HG02642 (cell line): ENCODE measurements at regions not wholly inside any gene's neighbourhood (a gene's known extent, or its start where the extent isn't known, plus 50 kb on each side); places are given as distances from the start of the nearest gene placed in this dataset.
"Not testable (repeated sequence)": the region's sequence is repeated elsewhere in the genome, so short reads cannot be mapped to it uniquely, and the experiment has no call there.

Source experiments
- ATAC-seq: cut with Tn5 transposase; IDR thresholded peaks from one replicate; pipeline ENCODE4 v1.9.1; 2021; ENCODE audit warnings: mild to moderate bottlenecking; ENCODE audit not compliant: unreplicated experiment, poor library complexity

- not testable (repeated sequence) for ATAC-seq
These were observed 61.1 kb downstream of the DEFB131A start for GRCh38 chr4:9505341-9505740.

- not testable (repeated sequence) for ATAC-seq
These were observed 62.5 kb downstream of the DEFB131A start for GRCh38 chr4:9506672-9507071.

- not testable (repeated sequence) for ATAC-seq
These were observed 68.7 kb downstream of the DEFB131A start for GRCh38 chr4:9512941-9513340.

DNA sequence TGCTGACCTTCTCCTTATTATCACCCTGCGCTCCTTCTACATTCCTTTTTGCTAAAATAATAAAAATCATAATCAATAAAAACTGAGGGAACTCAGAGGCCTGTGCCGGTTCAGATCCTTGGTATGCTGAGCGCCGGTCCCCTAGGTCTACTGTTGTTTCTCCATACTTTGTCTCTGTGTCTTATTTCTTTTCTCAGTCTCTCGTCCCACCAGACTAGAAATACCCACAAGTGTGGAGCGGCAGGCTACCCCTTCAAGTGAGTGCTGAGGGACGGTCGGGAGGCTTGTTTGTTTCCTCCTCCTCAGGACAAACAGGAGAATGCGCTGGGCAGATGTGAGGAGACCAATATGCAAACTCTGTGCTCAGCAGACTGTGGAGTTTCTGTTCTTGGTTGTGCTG lies 75.4 kb downstream of the DEFB131A start:
- not testable (repeated sequence) for ATAC-seq

- ATAC-seq: not testable (repeated sequence)
These were observed 78.7 kb downstream of the DEFB131A start for GRCh38 chr4:9522903-9523302.

GRCh38 chr4:9524406-9524805 lies 80.2 kb downstream of the DEFB131A start:
- ATAC-seq: not testable (repeated sequence)

DNA sequence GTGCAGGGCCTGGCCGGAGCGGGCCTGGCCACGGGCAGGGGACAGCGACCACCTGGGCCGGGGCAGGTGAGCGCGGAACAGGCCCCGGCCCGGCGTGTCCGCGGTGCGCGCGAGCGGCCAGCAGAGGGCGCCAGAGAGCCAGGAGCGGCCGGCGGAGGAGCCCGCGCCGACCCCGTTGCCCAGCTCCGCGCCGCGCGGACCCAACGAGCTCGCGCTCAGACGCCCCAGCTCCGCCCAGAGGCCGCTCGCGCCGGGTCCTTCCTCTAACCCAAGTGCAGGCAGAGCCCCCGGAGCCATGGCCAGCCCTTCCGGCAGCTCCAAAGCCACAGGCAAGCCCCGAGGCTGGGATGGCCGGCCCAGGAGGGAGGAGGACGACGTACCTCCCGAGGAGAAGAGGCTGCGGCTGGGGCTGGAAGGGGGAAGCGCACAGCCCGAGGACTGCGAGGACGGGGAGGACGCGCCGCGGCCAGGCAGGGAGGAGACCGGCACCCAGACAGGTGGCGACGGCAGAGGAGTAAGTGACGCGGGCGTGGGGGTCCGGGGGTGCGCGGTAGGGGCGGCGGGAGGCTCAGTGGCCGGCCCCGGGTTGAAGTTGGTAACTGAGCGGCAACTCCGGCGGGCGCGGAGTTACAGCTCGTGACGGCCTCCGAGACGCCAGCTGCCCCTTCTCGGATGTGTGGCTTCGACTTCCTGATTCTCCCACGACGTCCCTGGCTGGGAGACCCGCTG lies 88.1 kb downstream of the DEFB131A start:
- ATAC-seq: not testable (repeated sequence)

GRCh38 chr4:9532863-9533192 lies 88.6 kb downstream of the DEFB131A start:
- not testable (repeated sequence) for ATAC-seq

DNA sequence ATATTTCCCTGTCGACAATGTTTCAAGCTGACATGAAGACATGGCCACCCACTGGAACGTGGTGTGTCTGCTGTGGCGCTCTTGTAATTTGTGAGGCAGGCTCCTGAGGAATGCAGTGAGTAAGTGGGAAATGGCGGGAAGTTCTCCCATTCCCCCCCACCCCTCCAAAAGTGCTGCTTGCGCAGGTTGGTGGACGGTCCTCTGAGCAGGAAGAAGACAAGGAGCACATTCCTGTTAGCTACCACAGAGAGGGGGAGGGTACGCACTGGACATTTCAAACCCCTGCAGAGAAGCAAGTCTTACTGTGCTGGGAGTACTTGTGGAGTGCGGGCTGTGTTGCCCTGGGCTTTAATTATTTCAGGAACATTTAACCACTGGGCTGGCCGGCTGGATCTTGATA lies 92.9 kb downstream of the DEFB131A start:
- not testable (repeated sequence) for ATAC-seq

DNA sequence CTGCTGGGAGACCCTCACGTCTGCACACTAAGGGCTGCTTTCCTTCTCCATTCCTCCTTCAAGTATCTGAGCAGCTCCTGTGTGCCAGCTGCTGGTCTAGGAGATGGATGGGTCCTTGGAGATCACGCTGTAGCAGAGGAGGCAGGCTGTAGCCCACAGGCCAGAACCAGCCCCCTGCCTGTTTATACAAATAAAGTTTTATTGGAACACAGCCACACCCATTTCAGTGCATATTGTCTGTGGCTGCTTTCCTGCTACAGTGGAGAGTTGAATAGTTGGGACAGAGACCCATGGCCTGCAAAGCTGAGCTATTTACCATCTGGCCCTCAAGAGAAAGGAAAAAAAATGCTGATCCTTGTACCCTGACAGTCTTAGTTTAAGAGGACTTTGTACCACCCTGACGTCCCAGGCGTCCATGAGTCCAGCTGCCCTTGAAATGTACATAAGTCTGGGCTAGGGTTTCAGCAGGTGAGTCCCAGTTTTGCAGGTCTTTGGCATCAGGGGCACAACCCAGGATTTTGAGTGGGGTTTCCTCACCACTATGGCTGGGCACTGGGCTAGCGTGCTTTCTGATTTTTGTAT lies 95.8 kb downstream of the DEFB131A start:
- not testable (repeated sequence) for ATAC-seq

DNA sequence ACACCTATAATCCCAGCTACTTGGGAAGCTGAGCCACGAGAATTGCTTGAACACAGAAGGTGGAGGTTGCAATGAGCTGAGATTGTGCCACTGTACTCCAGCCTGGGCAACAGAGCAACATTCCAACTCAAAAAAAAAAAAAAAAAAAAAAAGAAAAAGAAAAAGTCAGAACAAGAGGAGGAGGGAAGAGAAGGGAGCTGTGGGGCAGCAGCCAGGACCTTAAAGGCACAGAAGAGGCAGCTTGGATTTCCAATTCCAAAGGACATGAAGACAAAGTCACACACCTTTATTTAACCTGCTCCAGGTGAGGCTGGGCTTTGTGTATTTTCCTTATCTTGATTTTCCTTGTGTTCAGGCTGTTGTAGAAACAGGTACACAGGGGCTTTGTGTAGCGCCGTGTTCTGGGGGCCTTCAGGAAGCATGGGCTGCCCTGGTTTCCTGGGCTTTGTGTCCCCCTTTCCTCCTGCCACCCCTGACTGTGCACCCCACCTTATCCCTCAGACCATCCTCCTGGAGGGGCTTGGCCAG lies 97.2 kb downstream of the DEFB131A start:
- not testable (repeated sequence) for ATAC-seq

DNA sequence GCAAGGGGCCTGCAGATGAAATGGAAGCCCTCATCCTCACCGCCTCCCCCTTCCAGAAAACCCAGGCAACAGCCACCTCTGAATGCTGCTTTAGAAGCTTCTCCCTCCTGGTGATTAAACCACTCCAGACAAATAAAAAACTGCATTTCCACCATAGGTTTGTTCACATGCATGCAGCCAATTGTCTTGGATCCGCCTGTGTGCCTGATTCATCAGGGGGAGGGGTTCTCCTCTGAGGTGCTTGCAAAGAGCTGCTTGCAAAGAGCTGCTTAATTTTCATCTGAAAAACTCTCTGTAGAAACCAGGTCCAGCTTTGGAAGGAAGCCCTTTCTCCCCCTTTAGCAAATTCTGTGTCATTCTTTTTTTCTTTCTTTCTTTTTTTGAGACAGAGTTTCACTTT lies 100.6 kb downstream of the DEFB131A start:
- ATAC-seq: not testable (repeated sequence)

- not testable (repeated sequence) for ATAC-seq
These were observed 103.3 kb downstream of the DEFB131A start for GRCh38 chr4:9547470-9547869.

GRCh38 chr4:9556076-9556475 lies 111.9 kb downstream of the DEFB131A start:
- not testable (repeated sequence) for ATAC-seq

DNA sequence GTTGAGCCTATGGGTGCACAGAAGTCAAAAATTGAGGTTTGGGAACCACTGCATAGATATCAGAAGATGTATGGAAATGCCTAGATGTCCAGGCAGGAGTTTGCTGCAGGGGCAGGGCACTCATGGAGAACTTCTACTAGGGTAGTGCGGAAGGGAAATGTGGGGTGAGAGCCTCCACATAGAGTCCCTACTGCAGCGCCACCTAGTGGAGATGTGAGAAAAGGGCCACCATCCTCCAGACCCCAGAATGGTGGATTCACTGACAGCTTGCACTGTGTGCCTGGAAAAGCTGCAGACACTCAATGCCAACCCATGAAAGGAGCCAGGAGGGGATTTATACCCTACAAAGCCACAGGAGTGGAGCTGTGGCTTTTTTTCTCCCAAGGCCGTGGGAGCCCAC lies 133.7 kb downstream of the DEFB131A start:
- not testable (repeated sequence) for ATAC-seq

- ATAC-seq: not testable (repeated sequence)
These were observed 138.7 kb downstream of the DEFB131A start for GRCh38 chr4:9582880-9583279.

GRCh38 chr4:9592010-9592409 lies 147.8 kb downstream of the DEFB131A start:
- ATAC-seq: no peak

DNA sequence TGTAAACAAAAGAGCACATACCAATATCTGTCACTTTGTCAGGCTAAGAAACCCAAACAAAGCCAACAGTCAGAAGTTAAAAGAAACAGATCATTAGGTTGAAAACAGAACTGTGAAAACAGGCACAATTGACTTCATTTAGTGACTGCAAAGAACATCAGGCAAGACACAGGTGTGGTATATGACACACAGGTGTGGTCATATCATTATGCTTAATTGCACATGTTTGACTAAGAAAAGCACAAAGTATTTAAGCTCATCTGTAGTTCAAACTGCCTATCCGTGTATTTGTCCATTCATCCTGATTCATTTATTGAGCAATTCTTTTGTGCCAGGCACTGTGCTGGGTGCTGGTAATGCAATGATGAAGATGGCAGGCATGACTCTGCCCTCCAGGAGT lies 150.7 kb downstream of the DEFB131A start:
- ATAC-seq: no peak

GRCh38 chr4:9595531-9595930 lies 151.3 kb downstream of the DEFB131A start:
- ATAC-seq: not testable (repeated sequence)

DNA sequence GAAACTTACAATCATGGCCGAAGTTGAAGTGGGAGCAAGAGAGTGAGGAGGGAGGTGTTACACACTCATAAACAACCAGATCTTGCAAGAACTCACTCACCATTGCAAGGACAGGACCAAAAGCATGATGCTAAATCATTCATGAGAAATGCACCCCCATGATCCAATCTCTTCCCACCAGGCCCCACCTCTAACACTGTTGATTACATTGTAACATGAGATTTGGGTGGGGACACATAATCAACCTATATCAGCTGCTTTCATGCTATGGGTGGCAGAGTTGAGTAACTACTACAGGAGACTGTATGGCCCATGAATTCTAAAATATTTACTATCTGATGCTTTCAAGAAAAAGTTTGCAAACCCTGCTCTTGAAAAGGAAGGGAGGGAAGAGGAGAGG lies 155.1 kb downstream of the DEFB131A start:
- ATAC-seq: no peak

DNA sequence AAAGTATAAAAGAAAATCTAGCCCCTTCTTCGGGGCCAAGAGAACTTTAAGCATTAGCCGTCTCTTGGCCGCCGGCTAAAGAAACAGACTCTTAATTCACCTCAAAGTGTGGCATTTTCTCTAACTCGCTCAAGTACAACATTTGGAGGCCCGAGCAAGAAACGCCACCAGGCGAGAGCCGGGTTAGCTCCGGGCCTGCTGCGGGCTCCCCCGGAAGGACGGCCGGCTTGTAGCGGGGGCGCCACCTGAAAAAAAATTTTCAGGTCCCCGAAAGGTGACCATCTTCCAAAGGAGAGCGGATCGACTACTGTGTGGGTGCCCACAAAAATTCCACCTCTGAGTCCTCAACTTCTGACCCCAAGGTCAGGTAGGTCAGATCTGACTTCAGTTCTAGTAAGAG lies 156.0 kb downstream of the DEFB131A start:
- no peak for ATAC-seq
